ENCODE measurements at regions not wholly inside any gene's neighbourhood (a gene's known extent, or its start where the extent isn't known, plus 50 kb on each side); places are given as distances from the start of the nearest gene placed in this dataset.
"Not testable (repeated sequence)": the region's sequence is repeated elsewhere in the genome, so short reads cannot be mapped to it uniquely, and the experiment has no call there.

DNA sequence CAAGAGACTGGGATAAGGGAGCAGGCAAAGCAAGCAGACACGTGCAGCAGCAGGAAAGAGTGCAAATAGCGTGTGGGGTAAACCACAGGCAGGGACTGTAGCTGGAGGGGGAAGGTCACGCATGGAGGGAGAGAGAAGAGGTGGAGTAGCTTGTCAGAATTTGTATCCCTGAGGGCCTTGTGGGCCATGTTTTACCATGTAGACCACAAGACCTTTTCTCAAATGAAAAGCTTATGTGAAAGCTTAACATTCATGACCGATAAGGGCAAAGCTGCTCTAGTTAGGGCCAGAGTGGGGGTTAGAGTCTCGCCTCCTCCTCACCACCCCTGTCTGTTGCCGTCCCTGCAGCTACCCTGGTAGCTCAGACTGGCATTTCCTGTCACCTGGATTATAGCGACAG lies 152.9 kb upstream of the E2F7 start (continued):
- TF ChIP-seq, protein P1, sequence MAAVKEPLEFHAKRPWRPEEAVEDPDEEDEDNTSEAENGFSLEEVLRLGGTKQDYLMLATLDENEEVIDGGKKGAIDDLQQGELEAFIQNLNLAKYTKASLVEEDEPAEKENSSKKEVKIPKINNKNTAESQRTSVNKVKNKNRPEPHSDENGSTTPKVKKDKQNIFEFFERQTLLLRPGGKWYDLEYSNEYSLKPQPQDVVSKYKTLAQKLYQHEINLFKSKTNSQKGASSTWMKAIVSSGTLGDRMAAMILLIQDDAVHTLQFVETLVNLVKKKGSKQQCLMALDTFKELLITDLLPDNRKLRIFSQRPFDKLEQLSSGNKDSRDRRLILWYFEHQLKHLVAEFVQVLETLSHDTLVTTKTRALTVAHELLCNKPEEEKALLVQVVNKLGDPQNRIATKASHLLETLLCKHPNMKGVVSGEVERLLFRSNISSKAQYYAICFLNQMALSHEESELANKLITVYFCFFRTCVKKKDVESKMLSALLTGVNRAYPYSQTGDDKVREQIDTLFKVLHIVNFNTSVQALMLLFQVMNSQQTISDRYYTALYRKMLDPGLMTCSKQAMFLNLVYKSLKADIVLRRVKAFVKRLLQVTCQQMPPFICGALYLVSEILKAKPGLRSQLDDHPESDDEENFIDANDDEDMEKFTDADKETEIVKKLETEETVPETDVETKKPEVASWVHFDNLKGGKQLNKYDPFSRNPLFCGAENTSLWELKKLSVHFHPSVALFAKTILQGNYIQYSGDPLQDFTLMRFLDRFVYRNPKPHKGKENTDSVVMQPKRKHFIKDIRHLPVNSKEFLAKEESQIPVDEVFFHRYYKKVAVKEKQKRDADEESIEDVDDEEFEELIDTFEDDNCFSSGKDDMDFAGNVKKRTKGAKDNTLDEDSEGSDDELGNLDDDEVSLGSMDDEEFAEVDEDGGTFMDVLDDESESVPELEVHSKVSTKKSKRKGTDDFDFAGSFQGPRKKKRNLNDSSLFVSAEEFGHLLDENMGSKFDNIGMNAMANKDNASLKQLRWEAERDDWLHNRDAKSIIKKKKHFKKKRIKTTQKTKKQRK (IDR thresholded peaks at IDR 0.05; ENCODE audit: borderline replicate concordance, low read depth, low read length) = no peak
- no peak for TF ChIP-seq MXI1 (IDR thresholded peaks at IDR 0.05; ENCODE audit: low read depth, low read length)
- no peak for TF ChIP-seq FOSL1 (tag; conservative IDR thresholded peaks at IDR 0.05)
- no peak for TF ChIP-seq RFX7 (CRISPR knock-in tag; IDR thresholded peaks at IDR 0.05)
- TF ChIP-seq, protein P2, sequence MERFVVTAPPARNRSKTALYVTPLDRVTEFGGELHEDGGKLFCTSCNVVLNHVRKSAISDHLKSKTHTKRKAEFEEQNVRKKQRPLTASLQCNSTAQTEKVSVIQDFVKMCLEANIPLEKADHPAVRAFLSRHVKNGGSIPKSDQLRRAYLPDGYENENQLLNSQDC (CRISPR knock-in tag; IDR thresholded peaks at IDR 0.05) = no peak
- TF ChIP-seq NR2C2 (CRISPR knock-in tag; IDR thresholded peaks at IDR 0.05) = no peak
- no peak for TF ChIP-seq NR2C2 (tag; IDR thresholded peaks at IDR 0.05)
- no peak for TF ChIP-seq ZNF217 (CRISPR knock-in tag; IDR thresholded peaks at IDR 0.05)
- no peak for TF ChIP-seq LCOR (CRISPR knock-in tag; IDR thresholded peaks at IDR 0.05)

DNA sequence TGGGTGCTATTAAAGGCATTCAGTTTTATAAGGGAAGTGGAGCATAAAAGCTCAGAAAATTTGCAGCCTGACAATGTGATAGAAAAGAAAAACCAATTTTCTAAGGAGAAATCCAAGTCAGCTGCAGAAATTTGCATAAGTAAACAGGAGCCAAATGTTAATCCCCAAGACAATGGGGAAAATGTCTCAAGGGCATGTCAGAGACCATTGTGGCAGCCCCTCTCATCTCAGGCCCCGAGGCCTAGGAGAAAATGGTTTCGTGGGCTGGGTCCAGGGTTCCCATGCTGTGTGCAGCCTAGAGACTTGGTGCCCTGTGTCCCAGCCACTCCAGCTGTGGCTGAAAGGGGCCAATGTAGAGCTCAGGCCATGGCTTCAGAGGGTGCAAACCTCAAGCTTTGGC lies 150.8 kb upstream of the E2F7 start:
- CTCF ChIA-PET (ENCODE audit: low intra/inter-chr PET ratio); ATAC-seq; H3K36me3 ChIP-seq (ENCODE audit: control insufficient read depth, insufficient read depth, low read length); H3K4me2 ChIP-seq (ENCODE audit: insufficient read depth, low read length); H4K20me1 ChIP-seq (replicated peaks; ENCODE audit: control insufficient read depth, insufficient read depth, low read length); H2AFZ ChIP-seq (ENCODE audit: low read depth, low read length); H3K9me3 ChIP-seq (replicated peaks; ENCODE audit: control insufficient read depth, insufficient read depth, low read depth, low read length); H3K79me2 ChIP-seq (ENCODE audit: control insufficient read depth, insufficient read depth, low read length); H3K4me1 ChIP-seq (replicated peaks in 1 of 2; ENCODE audit: control insufficient read depth in 2 of 2, insufficient read depth in 2 of 2, low read length in 2 of 2); DNase-seq (ENCODE audit: extremely low read depth in 1 of 4, low spot score in 3 of 4); H3K27ac ChIP-seq (ENCODE audit: extremely low read depth, low read depth, low read length); H3K9me1 ChIP-seq (ENCODE audit: control insufficient read depth, insufficient read depth, low read length); in situ Hi-C loops (cut with MboI); H3K9ac ChIP-seq (ENCODE audit: insufficient read depth in 1 of 2, low read depth in 2 of 2, low read length in 2 of 2); BruUV-seq (replicated peaks); intact Hi-C loops (cut with micrococcal nuclease); H3K4me3 ChIP-seq; H3K27me3 ChIP-seq (ENCODE audit: control insufficient read depth in 2 of 2, insufficient read depth in 2 of 2, low read length in 2 of 2); FAIRE-seq: not testable (repeated sequence)
- POLR2A ChIA-PET = interaction anchor here (1.2 kb wide), 1 partner anchor 14 kb away, joined by 3 read pairs; no protein-coding TSS in a partner anchor
- 0% methylated on average over 2 of the region's 2 CpGs for WGBS (ENCODE audit: insufficient coverage, low coverage, missing lambda C conversion rate)
